Astrocyte of the spinal cord (primary cell): ENCODE measurements at regions not wholly inside any gene's neighbourhood (a gene's known extent, or its start where the extent isn't known, plus 50 kb on each side); places are given as distances from the start of the nearest gene placed in this dataset.

ENCODE experiments used
- DNase-seq: peaks from one replicate; pipeline ENCODE4 v3.0.0; 2011; ENCODE audit warnings: low read depth, low spot score
- H3K4me3 ChIP-seq: 2 replicates; pipeline ENCODE4 v1.5.1; 2011; ENCODE audit warnings: low read depth, mild to moderate bottlenecking, low read length, moderate library complexity
- in situ Hi-C: cut with HindIII; loops from 2 replicates; pipeline ENCODE4 v1.10.0; 2017; ENCODE audit warnings: low sequenced_read_pairs
- TF ChIP-seq, protein P1 (sequence below): IDR thresholded peaks from 2 replicates; pipeline ENCODE4 v1.5.1; 2012; ENCODE audit warnings: low read depth, mild to moderate bottlenecking, low read length, inconsistent platforms

DNA sequence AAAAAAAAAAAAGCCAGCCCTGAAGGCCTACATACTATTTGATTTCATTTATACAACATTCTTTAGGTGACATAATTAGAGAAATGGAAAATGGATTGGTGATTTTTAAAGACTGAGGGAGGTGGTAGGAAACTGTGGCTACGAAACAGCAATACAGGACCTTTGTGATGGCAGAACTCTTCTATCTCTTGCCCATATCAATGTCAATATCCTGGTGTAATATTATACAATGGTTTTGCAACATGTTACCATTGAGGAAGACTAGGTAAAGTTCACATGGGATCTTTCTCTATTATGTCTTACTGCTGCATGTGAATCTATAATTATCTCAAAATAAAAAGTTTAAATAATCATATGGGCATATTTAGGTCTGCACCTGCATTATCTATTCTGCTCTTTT, 371.2 kb downstream of the ETS1 start:
- no peak for DNase-seq
- H3K4me3 ChIP-seq, result no peak overlapping the region
- TF ChIP-seq, protein P1, sequence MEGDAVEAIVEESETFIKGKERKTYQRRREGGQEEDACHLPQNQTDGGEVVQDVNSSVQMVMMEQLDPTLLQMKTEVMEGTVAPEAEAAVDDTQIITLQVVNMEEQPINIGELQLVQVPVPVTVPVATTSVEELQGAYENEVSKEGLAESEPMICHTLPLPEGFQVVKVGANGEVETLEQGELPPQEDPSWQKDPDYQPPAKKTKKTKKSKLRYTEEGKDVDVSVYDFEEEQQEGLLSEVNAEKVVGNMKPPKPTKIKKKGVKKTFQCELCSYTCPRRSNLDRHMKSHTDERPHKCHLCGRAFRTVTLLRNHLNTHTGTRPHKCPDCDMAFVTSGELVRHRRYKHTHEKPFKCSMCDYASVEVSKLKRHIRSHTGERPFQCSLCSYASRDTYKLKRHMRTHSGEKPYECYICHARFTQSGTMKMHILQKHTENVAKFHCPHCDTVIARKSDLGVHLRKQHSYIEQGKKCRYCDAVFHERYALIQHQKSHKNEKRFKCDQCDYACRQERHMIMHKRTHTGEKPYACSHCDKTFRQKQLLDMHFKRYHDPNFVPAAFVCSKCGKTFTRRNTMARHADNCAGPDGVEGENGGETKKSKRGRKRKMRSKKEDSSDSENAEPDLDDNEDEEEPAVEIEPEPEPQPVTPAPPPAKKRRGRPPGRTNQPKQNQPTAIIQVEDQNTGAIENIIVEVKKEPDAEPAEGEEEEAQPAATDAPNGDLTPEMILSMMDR, result no peak
- in situ Hi-C loops, result no loop called here

DNA sequence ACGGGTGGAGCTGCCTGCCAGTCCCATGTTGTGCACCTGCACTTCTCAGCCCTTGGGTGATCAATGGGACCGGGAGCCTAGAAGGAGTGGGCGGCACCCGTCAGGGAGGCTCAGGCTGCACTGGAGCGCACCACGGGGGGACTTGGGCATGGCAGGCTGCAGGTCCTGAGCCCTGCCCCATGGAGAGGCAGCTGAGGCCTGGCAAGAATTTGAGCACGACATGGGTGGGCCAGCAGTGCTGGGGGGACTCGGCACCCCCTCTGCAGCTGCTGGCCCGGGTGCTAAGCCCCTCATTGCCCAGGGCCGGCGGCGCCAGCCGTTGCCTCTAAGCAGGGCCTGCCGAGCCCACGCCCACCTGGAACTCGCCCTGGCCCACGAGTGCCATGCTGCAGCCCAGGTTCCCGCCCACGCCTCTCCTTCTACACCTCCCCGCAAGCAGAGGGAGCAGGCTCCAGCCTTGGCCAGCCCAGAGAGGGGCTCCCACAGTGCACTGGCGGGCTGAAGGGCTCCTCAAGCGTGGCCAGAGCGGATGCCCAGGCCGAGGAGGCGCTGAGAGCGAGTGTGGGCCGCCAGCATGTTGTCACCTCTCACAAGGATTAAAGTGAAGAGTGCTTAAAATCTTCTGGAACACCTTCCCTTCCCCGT, 372.0 kb downstream of the ETS1 start:
- in situ Hi-C loops, result no loop called here
- TF ChIP-seq, protein P1, result no peak
- no peak overlapping the region for H3K4me3 ChIP-seq
- no peak for DNase-seq

DNA sequence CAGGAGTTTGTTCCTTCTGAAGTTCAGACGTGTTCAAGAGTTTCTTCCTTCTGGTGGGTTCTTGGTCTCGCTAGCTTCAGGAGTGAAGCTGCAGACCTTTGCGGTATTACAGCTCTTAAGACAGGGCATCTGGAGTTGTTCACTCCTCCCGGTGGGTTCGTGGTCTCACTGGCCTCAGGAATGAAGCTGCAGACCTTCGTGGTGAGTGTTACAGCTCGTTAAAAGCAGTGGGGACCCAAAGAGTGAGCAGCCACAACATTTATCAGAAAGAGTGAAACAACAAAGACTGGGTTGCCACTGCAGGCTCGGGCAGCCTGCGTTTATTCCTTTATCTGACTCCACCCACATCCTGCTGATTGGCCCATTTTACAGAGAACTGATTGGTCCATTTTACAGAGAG, 373.1 kb downstream of the ETS1 start:
- TF ChIP-seq, protein P1, result no peak
- in situ Hi-C loops, result no loop called here

DNA sequence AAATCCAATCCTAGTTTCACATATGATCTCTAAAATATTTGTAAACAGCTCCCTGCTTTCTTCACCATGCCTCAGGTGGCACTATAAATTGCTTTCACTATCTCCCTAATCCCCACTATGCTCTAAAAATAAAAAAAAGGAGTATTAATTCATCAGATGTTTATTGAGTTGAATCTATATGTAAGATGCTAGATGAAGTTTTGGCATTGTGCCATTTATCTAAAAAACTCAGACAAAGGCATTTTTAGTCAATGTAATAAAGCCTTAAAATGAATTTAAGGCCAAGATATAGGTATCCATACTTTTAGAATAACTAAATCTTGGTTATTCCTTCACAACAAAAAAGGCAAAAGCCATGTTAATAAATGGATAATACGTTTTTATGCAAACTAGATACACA, 373.9 kb downstream of the ETS1 start:
- no peak overlapping the region for H3K4me3 ChIP-seq
- DNase-seq, result no peak
- in situ Hi-C loops, result no loop called here
- TF ChIP-seq, protein P1, result no peak

More for the DNA sequence above, 373.1 kb downstream of the ETS1 start:
- DNase-seq, result peak; percentile 14
- H3K4me3 ChIP-seq, result no peak overlapping the region

DNA sequence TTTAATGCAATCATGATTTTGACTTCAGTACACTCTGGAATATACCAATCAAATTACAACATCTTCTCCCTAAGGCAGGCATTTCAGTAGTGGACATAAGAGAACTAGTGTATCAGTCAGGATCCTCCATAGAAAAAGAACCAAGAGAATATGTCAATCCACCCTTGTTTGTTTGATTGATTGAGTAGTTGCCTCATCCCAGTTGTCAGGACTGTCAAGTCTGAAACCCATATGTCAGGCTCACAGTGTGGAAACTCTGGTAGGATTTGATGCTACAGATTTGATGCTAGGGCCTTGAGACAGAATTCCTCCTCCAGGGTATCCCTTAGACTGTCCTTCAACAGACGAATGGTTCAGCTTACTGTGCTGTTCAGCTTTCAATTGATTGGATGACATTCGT, 375.0 kb downstream of the ETS1 start:
- TF ChIP-seq, protein P1, result no peak
- no peak for DNase-seq
- H3K4me3 ChIP-seq, result no peak overlapping the region
- in situ Hi-C loops, result no loop called here

DNA sequence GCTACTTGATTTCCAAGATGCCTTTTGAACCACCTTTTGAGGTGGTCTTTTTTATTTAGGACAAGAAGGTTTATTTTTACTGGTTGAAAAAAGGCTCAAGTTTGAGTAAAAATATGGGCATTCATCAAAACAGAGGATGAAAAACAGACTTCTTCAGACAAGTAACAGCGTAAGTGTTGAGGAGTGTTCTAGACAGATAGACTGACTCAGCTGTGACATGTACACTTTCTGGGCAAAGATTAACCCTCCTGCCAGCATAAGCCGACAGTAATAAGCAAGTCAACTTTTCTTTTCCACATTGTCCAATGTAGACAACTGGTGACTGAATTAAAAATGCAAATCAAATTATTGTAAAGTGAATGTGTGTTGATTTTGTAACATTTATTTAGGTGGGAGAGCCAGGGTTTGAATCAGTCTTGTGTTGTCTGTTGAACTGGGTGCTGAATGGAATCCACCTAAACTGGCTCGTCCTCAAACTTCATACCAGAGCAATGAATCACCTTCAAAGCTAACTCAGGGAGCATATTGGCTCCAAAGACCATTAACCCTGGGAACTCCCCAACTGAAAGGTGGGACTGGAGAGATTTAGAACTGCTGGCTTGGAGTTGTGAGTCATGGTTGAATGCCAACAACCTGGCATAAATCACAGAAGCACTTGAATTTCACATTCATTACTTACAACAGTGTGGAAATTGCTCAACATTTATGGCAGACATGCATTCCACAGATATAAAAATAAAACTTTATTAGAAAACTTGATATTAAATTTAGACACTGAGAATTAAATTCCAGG, 377.0 kb downstream of the ETS1 start:
- TF ChIP-seq, protein P1, result no peak
- H3K4me3 ChIP-seq, result no peak overlapping the region
- peak; percentile 95 for DNase-seq
- in situ Hi-C loops, result no loop called here
